Liver (tissue), 8 donors: ENCODE measurements at regions not wholly inside any gene's neighbourhood (a gene's known extent, or its start where the extent isn't known, plus 50 kb on each side); places are given as distances from the start of the nearest gene placed in this dataset.

Source experiments
- DNase-seq: peaks from one replicate; pipeline ENCODE4 v3.0.0-alpha.2; 2017; ENCODE audit warnings: low spot score
- H3K27ac ChIP-seq, 2 donors: one replicate each; pipeline ENCODE4 v1.7.0; 2013; ENCODE audit warnings: inconsistent platforms in 2 of 2, low read length in 2 of 2, control low read depth in 1 of 2, low read depth in 1 of 2, mild to moderate bottlenecking in 1 of 2
- H3K27me3 ChIP-seq, 4 donors: one replicate each; pipeline versions ENCODE4 v1.6.1 to v1.7.0; 2013; ENCODE audit warnings: low read length in 3 of 4, inconsistent platforms in 1 of 4, mild to moderate bottlenecking in 1 of 4, moderate library complexity in 1 of 4; ENCODE audit not compliant: control insufficient read depth in 4 of 4, insufficient read depth in 4 of 4
- H3K36me3 ChIP-seq, 4 donors: one replicate each; pipeline versions ENCODE4 v1.6.1 to v1.7.0; 2013; ENCODE audit warnings: low read length in 3 of 4, mild to moderate bottlenecking in 3 of 4, low read depth in 1 of 4, moderate library complexity in 1 of 4; ENCODE audit not compliant: control insufficient read depth in 4 of 4, insufficient read depth in 3 of 4
- H3K4me1 ChIP-seq, 4 donors: one replicate each; pipeline versions ENCODE4 v1.6.1 to v1.7.0; 2013; ENCODE audit warnings: low read length in 3 of 4, mild to moderate bottlenecking in 3 of 4, moderate library complexity in 1 of 4; ENCODE audit not compliant: control insufficient read depth in 4 of 4, insufficient read depth in 4 of 4
- H3K4me3 ChIP-seq, 3 donors: one replicate each; pipeline versions ENCODE4 v1.6.1 to v1.7.0; 2013; ENCODE audit warnings: low read length in 3 of 3, control low read depth in 1 of 3, low read depth in 1 of 3, mild to moderate bottlenecking in 1 of 3
- H3K9ac ChIP-seq, 2 donors: one replicate each; pipeline ENCODE4 v1.7.0; 2013; ENCODE audit warnings: low read length in 2 of 2, mild to moderate bottlenecking in 2 of 2, moderate library complexity in 2 of 2, control low read depth in 1 of 2, low read depth in 1 of 2
- H3K9me3 ChIP-seq, 4 donors: one replicate each; pipeline versions ENCODE4 v1.6.1 to v1.7.0; 2013; ENCODE audit warnings: low read length in 3 of 4; ENCODE audit not compliant: control insufficient read depth in 4 of 4
- EGR1 ChIP-seq, 2 donors: IDR thresholded peaks; 2 replicates each; pipeline ENCODE4 v1.6.1; 2016 to 2018; ENCODE audit warnings: antibody characterized with exemption in 2 of 2, low read depth in 2 of 2
- FOXA1 ChIP-seq: IDR thresholded peaks from 2 replicates; pipeline ENCODE4 v1.6.1; 2016; ENCODE audit warnings: antibody characterized with exemption
- FOXA2 ChIP-seq: IDR thresholded peaks from 2 replicates; pipeline ENCODE4 v1.6.1; 2016; ENCODE audit warnings: antibody characterized with exemption
- GABPA ChIP-seq, 2 donors: IDR thresholded peaks in 1 of 2; conservative IDR thresholded peaks in 1 of 2; 2 replicates each; pipeline ENCODE4 v1.6.1; 2016; ENCODE audit warnings: antibody characterized with exemption in 2 of 2, mild to moderate bottlenecking in 1 of 2, moderate library complexity in 1 of 2
- HNF4A ChIP-seq, 2 donors: conservative IDR thresholded peaks; 2 replicates each; pipeline ENCODE4 v1.6.1; 2016; ENCODE audit warnings: antibody characterized with exemption in 2 of 2, mild to moderate bottlenecking in 2 of 2
- HNF4G ChIP-seq: IDR thresholded peaks from 2 replicates; pipeline ENCODE4 v1.6.1; 2016; ENCODE audit warnings: antibody characterized with exemption
- JUND ChIP-seq, 2 donors: IDR thresholded peaks; 2 replicates each; pipeline ENCODE4 v1.6.1; 2016; ENCODE audit warnings: antibody characterized with exemption in 2 of 2
- RAD21 ChIP-seq, 2 donors: IDR thresholded peaks; 2 replicates each; pipeline ENCODE4 v1.6.1; 2016; ENCODE audit warnings: antibody characterized with exemption in 2 of 2, mild to moderate bottlenecking in 2 of 2
- RXRA ChIP-seq, 2 donors: IDR thresholded peaks; 2 replicates each; pipeline ENCODE4 v1.6.1; 2017 to 2018; ENCODE audit warnings: antibody characterized with exemption in 2 of 2, mild to moderate bottlenecking in 1 of 2
- SP1 ChIP-seq: IDR thresholded peaks from 2 replicates; pipeline ENCODE4 v1.6.1; 2018; ENCODE audit warnings: antibody characterized with exemption, mild to moderate bottlenecking
- TAF1 ChIP-seq: conservative IDR thresholded peaks from 2 replicates; pipeline ENCODE4 v1.6.1; 2016; ENCODE audit warnings: antibody characterized with exemption, mild to moderate bottlenecking
- YY1 ChIP-seq: IDR thresholded peaks from 2 replicates; pipeline ENCODE4 v1.6.1; 2016; ENCODE audit warnings: antibody characterized with exemption, mild to moderate bottlenecking
- WGBS: extraction: QIAGEN DNeasy Blood & Tissue Kit; methylation state at CpG from one replicate; pipeline ENCODE4 v1.1.7; 2013; 5-methylcytosine and 5-hydroxymethylcytosine counted together
- TF ChIP-seq, protein P1 (sequence below): IDR thresholded peaks from 2 replicates; pipeline ENCODE4 v1.6.1; 2016; ENCODE audit warnings: antibody characterized with exemption
- TF ChIP-seq, protein P2 (sequence below): fragments of 150-350 bp; IDR thresholded peaks from 2 replicates; pipeline ENCODE4 v1.5.1; 2017; ENCODE audit warnings: improper control_type of control experiment, low read depth, low read length; ENCODE audit not compliant: missing input control
- TF ChIP-seq, protein P3 (sequence below): IDR thresholded peaks from 2 replicates; pipeline ENCODE4 v1.6.1; 2016; ENCODE audit warnings: antibody characterized with exemption
- TF ChIP-seq, protein P4 (sequence below): IDR thresholded peaks from 2 replicates; pipeline ENCODE4 v1.6.1; 2016; ENCODE audit warnings: antibody characterized with exemption
- donor health status: healthy.
- donor health status: healthy.
- donor health status: healthy.
- donor health status: healthy.
- donor health status: healthy.

DNA sequence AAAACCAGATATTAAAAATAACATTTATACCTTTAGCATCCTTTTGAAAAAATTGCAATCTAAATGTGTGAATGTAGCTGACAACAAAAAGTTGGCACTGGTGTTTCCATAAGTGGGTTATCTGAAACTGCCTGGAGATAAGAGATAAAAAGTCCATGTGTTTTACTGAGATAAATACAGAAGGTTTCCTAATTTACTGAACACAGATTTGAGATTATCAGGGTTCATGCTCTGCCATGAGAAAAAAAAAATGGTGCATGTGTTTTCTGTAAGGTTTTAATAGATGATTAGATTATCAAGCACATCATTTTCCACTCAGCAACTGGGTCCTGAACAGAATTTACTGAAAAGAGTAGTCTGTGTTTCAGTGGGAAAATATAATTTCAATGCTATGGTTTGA is 326.2 kb upstream of the SLIT2 start:
- H3K27me3 ChIP-seq = no peaks in the 10 kb centered on the region
- no peaks in the 10 kb centered on the region for H3K9me3 ChIP-seq
- DNase-seq = no peak
- H3K36me3 ChIP-seq = no peaks in the 10 kb centered on the region
- H3K9ac ChIP-seq = no peak overlapping the region
- H3K27ac ChIP-seq = no peak overlapping the region
- TF ChIP-seq RXRA (IDR thresholded peaks at IDR 0.05) (no peak), TAF1 (no peak), HNF4A (conservative IDR thresholded peaks at IDR 0.05) (no peak), SP1 (no peak), FOXA1 (no peak)
- TF ChIP-seq, protein P1, sequence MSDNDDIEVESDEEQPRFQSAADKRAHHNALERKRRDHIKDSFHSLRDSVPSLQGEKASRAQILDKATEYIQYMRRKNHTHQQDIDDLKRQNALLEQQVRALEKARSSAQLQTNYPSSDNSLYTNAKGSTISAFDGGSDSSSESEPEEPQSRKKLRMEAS = no peak
- TF ChIP-seq, protein P2, sequence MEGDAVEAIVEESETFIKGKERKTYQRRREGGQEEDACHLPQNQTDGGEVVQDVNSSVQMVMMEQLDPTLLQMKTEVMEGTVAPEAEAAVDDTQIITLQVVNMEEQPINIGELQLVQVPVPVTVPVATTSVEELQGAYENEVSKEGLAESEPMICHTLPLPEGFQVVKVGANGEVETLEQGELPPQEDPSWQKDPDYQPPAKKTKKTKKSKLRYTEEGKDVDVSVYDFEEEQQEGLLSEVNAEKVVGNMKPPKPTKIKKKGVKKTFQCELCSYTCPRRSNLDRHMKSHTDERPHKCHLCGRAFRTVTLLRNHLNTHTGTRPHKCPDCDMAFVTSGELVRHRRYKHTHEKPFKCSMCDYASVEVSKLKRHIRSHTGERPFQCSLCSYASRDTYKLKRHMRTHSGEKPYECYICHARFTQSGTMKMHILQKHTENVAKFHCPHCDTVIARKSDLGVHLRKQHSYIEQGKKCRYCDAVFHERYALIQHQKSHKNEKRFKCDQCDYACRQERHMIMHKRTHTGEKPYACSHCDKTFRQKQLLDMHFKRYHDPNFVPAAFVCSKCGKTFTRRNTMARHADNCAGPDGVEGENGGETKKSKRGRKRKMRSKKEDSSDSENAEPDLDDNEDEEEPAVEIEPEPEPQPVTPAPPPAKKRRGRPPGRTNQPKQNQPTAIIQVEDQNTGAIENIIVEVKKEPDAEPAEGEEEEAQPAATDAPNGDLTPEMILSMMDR = no peak
- TF ChIP-seq, protein P3, sequence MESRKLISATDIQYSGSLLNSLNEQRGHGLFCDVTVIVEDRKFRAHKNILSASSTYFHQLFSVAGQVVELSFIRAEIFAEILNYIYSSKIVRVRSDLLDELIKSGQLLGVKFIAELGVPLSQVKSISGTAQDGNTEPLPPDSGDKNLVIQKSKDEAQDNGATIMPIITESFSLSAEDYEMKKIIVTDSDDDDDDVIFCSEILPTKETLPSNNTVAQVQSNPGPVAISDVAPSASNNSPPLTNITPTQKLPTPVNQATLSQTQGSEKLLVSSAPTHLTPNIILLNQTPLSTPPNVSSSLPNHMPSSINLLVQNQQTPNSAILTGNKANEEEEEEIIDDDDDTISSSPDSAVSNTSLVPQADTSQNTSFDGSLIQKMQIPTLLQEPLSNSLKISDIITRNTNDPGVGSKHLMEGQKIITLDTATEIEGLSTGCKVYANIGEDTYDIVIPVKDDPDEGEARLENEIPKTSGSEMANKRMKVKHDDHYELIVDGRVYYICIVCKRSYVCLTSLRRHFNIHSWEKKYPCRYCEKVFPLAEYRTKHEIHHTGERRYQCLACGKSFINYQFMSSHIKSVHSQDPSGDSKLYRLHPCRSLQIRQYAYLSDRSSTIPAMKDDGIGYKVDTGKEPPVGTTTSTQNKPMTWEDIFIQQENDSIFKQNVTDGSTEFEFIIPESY = no peak
- TF ChIP-seq, protein P4, sequence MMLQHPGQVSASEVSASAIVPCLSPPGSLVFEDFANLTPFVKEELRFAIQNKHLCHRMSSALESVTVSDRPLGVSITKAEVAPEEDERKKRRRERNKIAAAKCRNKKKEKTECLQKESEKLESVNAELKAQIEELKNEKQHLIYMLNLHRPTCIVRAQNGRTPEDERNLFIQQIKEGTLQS = no peak
- no peak overlapping the region for H3K4me3 ChIP-seq
- no peaks in the 10 kb centered on the region for H3K4me1 ChIP-seq

DNA sequence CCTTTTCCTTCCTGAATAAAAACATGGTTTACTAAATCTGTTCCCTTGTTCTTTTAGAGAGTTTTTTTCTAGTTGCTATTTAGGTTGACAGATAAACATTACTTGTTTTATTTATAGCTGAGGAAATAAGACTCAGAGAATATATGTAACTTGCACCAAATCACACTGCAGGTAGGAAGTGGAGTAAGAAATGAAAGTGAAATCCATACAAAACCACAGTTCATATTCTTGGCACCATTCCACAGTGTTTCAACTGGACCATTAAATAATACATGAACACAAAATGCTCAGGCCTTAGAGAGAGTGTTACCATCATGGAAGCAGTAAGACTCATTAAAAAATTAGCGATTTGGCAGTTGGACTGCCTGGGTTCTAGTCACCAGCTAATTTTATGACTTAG is 326.9 kb upstream of the SLIT2 start:
- H3K27ac ChIP-seq = no peak overlapping the region
- 78% methylated on average over 1 of the region's 1 CpG for WGBS

More for the DNA sequence above, 326.9 kb upstream of the SLIT2 start:
- TF ChIP-seq HNF4A (conservative IDR thresholded peaks at IDR 0.05) = no peak
- no peak for TF ChIP-seq HNF4G
- no peak for TF ChIP-seq YY1
- TF ChIP-seq TAF1 = no peak
- no peak for TF ChIP-seq EGR1 (IDR thresholded peaks at IDR 0.05; ENCODE audit: low read depth in 2 of 2)
- no peak for TF ChIP-seq FOXA2
- no peak for TF ChIP-seq SP1
- TF ChIP-seq RAD21 (IDR thresholded peaks at IDR 0.05) = no peak
- TF ChIP-seq GABPA (IDR thresholded peaks at IDR 0.05 in 1 of 2, conservative IDR thresholded peaks at IDR 0.05 in 1 of 2) = no peak
- no peak for TF ChIP-seq JUND (IDR thresholded peaks at IDR 0.05)
- TF ChIP-seq, protein P2 = no peak
- TF ChIP-seq, protein P1 = no peak
- Histone ChIP-seq H3K9me3 (no peaks in the 10 kb centered on the region), H3K27me3 (no peaks in the 10 kb centered on the region), H3K4me1 (no peaks in the 10 kb centered on the region), H3K9ac (no peak overlapping the region), H3K36me3 (no peaks in the 10 kb centered on the region), H3K4me3 (no peak overlapping the region)
- DNase-seq = no peak
